CD8-positive, alpha-beta memory T cell (primary cell): ENCODE measurements at regions not wholly inside any gene's neighbourhood (a gene's known extent, or its start where the extent isn't known, plus 50 kb on each side); places are given as distances from the start of the nearest gene placed in this dataset.

Source experiments
- CTCF ChIA-PET: fragments of 350-600 bp; sonication (Branson Sonifier 250); formaldehyde crosslinking; loops from one replicate; lab custom pipeline; 2021; ENCODE audit warnings: antibody characterized with exemption; lab: Charles Lee
- POLR2A ChIA-PET: fragments of 350-600 bp; sonication (Branson Sonifier 250); formaldehyde crosslinking; loops from one replicate; lab custom pipeline; 2021; ENCODE audit warnings: antibody characterized with exemption; lab: Charles Lee
- DNase-seq, 5 donors: peaks; one replicate each; pipeline versions ENCODE4 v3.0.0 to v3.0.0-alpha.2; 2020 to 2022; ENCODE audit warnings: mixed read lengths in 1 of 5
- H3K27ac ChIP-seq: one replicate; pipeline ENCODE4 v1.7.0; 2013; ENCODE audit warnings: low read depth, mild to moderate bottlenecking, low read length, moderate library complexity
- H3K27me3 ChIP-seq: 2 replicates; pipeline ENCODE4 v1.7.0; 2013; ENCODE audit warnings: low read length, mild to moderate bottlenecking; ENCODE audit not compliant: insufficient read depth, poor library complexity, severe bottlenecking
- H3K36me3 ChIP-seq: 2 replicates; pipeline ENCODE4 v1.7.0; 2013; ENCODE audit warnings: mild to moderate bottlenecking, low read length, moderate library complexity; ENCODE audit not compliant: insufficient read depth
- H3K4me1 ChIP-seq: 2 replicates; pipeline ENCODE4 v1.7.0; 2013; ENCODE audit warnings: mild to moderate bottlenecking, low read length, moderate library complexity; ENCODE audit not compliant: insufficient read depth
- H3K4me3 ChIP-seq: 2 replicates; pipeline ENCODE4 v1.7.0; 2013; ENCODE audit warnings: mild to moderate bottlenecking, low read length
- H3K9me3 ChIP-seq: 2 replicates; pipeline ENCODE4 v1.7.0; 2013; ENCODE audit warnings: mild to moderate bottlenecking, low read length
- H3K27ac Mint-ChIP-seq, 8 donors: one replicate each; pipeline ENCODE4 v1.8.0; 2020 to 2021; ENCODE audit warnings: mixed read lengths in 8 of 8, mild to moderate bottlenecking in 6 of 8, inconsistent platforms in 3 of 8, moderate library complexity in 3 of 8
- H3K27me3 Mint-ChIP-seq, 2 donors: one replicate each; pipeline ENCODE4 v1.8.0; 2020 to 2021; ENCODE audit warnings: mixed read lengths in 2 of 2, mild to moderate bottlenecking in 1 of 2, moderate library complexity in 1 of 2
- H3K36me3 Mint-ChIP-seq, 3 donors: one replicate each; pipeline ENCODE4 v1.8.0; 2020 to 2021; ENCODE audit warnings: mixed read lengths in 3 of 3, inconsistent platforms in 1 of 3, mild to moderate bottlenecking in 1 of 3
- H3K4me1 Mint-ChIP-seq, 3 donors: one replicate each; pipeline ENCODE4 v1.8.0; 2020 to 2021; ENCODE audit warnings: mixed read lengths in 3 of 3, inconsistent platforms in 1 of 3, mild to moderate bottlenecking in 1 of 3
- H3K4me3 Mint-ChIP-seq, 7 donors: one replicate each; pipeline ENCODE4 v1.8.0; 2020 to 2021; ENCODE audit warnings: mixed read lengths in 7 of 7, mild to moderate bottlenecking in 6 of 7, moderate library complexity in 4 of 7, inconsistent platforms in 2 of 7
- H3K9me3 Mint-ChIP-seq, 5 donors: one replicate each; pipeline ENCODE4 v1.8.0; 2020 to 2022; ENCODE audit warnings: mixed read lengths in 5 of 5, mild to moderate bottlenecking in 3 of 5, moderate library complexity in 2 of 5, inconsistent platforms in 1 of 5

DNA sequence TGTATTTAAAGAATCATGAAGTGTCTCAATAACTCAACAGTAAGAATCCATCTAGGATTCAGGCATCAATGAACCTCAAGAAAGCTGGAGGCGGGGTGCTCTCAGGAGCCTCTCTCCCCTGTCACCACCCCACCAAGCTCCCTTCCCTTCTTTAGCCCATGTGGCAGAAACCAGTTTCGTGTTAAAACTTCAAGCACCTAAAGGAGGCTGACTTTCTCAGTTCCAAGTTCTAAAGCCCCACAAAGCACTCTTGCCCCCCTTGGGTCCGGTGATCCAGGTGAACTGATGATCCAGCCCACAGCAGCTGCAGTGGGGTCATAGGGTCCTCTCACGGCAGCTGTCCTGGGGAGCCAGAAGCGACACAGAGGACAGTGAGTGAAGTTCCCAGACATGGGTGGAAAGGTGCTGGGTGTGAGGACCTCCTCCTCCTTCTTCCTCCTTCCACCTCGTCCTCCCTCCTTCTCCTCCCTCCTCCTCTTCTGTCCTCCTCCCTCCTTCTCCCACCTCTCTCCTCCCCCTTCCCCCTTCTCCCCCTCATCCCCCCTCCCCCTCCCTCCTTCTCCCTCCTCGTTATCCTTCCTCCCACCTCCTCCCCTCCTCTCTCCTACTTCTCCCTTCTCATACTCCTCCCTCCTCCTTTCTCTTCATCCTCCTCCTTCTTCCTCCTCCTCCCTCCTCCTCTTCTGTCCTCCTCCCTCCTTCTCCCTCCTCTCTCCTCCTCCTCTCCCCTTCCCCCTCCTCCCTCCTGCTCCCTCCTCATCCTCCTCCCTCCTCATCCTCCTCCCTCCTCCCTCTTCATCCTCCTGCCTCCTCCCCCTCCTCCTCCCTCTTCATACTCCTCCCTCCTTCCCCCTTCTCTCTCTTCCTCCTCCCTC is 192.4 kb upstream of the AGAP1 start:
- Histone ChIP-seq H3K36me3 (no peaks in the 10 kb centered on the region), H3K4me1 (no peaks in the 10 kb centered on the region), H3K27me3 (no peaks in the 10 kb centered on the region), H3K4me3 (no peak overlapping the region), H3K9me3 (no peaks in the 10 kb centered on the region), H3K27ac (no peak overlapping the region)
- Mint-ChIP-seq H3K27me3 (peaks cover 16 to 27% of the 10 kb centered on the region in 2 donors), H3K4me1 (no peaks in the 10 kb centered on the region), H3K27ac (no peak overlapping the region), H3K9me3 (peaks cover 0 to 2% (median 0%) of the 10 kb centered on the region in 5 donors), H3K4me3 (no peak overlapping the region), H3K36me3 (no peaks in the 10 kb centered on the region)
- no peak for DNase-seq
- CTCF ChIA-PET, result no interaction called here
- POLR2A ChIA-PET, result no interaction called here

DNA sequence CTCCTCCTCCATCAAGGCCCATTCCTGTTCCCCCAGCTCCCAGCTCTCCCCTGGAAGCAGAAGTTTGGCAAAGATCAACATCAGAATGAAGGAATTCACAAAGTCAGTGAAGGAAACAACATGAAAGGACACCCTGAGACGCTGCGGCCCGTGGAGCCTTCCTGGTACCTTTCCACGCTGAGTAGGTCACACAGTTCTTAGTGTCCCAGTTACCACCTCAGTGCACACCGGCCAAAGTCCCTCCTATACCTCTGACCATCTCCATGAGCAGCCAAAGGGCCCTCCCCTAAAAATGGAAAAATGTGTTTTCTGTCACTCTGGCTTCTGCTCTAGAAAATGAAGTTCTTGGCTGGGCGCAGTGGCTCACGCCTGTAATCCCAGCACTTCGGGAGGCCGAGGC is 191.6 kb upstream of the AGAP1 start:
- Mint-ChIP-seq H3K27ac (no peak overlapping the region), H3K9me3 (peaks cover 0 to 2% (median 0%) of the 10 kb centered on the region in 5 donors), H3K36me3 (no peaks in the 10 kb centered on the region), H3K27me3 (peaks cover 15 to 27% of the 10 kb centered on the region in 2 donors), H3K4me1 (no peaks in the 10 kb centered on the region), H3K4me3 (no peak overlapping the region)
- no peaks in the 10 kb centered on the region for H3K36me3 ChIP-seq
- ChIA-PET POLR2A (no interaction called here), CTCF (no interaction called here)
- no peaks in the 10 kb centered on the region for H3K27me3 ChIP-seq
- no peak overlapping the region for H3K4me3 ChIP-seq
- no peaks in the 10 kb centered on the region for H3K9me3 ChIP-seq
- no peaks in the 10 kb centered on the region for H3K4me1 ChIP-seq
- H3K27ac ChIP-seq, result no peak overlapping the region
- DNase-seq, result no peak

DNA sequence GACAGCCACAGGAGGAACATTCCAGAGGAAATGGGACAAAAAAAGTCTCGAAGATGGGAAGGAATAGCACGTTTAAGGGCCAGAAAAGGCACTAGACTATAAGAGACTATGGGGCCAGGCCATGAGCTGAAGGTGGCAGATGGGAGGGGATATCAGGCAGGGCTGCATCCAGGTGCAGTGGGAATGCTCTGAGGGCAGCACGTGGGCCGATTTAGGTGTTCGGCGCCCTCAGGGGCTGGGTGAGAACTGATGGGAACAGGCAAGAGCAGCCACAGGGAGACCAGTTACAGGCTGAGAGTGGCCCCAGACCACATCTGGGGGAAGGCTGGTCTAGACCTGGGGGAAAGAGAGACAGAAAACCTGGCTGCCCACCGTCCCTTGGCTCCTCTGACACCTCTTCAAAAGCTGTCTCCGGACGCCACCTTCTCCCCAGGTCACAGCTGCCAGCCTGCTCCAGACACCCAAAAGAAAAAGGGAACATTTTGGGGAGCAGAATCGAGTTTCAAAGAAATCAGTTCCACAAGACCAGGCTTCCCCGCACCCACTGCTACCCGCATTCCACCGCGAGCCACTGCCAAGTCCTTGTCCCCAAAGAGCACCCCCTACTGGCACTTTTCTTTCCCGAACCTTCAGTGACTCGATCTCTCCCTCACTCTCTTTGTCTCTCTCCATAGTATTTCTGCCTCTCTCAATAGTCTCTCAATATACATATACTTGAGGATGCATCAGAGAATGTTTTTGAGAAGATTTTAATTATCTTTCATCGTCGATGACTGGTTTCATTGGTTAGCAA is 190.1 kb upstream of the AGAP1 start:
- DNase-seq, result no peak
- H3K4me3 Mint-ChIP-seq, result no peak overlapping the region
- no peaks in the 10 kb centered on the region for H3K27me3 ChIP-seq
- H3K4me3 ChIP-seq, result no peak overlapping the region
- no peaks in the 10 kb centered on the region for H3K36me3 Mint-ChIP-seq
- no peak overlapping the region for H3K27ac ChIP-seq
- H3K9me3 Mint-ChIP-seq, result peaks cover 0 to 2% (median 0%) of the 10 kb centered on the region in 5 donors
- H3K9me3 ChIP-seq, result no peaks in the 10 kb centered on the region
- H3K36me3 ChIP-seq, result no peaks in the 10 kb centered on the region
- no peaks in the 10 kb centered on the region for H3K4me1 ChIP-seq
- H3K27me3 Mint-ChIP-seq, result peaks cover 19 to 34% of the 10 kb centered on the region in 2 donors
- ChIA-PET CTCF (no interaction called here), POLR2A (no interaction called here)
- H3K27ac Mint-ChIP-seq, result no peak overlapping the region
- H3K4me1 Mint-ChIP-seq, result no peaks in the 10 kb centered on the region

DNA sequence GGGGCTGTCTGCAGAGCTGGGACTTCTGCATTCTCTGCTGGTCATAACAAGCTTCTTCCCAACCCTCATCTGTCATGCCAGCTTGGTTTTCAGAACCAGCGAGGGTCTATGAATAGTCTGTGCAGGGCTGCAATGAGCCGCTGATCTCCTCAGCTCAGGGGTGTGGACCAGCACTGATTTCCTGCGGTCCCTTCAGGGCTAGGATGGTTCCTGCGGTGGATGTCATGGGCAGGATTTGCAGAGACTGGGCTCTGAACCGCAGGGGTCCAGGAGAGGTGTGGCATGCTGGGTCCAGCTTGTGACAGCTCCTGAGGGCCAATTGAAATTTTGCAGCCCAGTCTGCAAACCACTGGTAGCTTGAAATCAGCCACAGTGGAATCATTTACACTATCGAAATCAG is 188.2 kb upstream of the AGAP1 start:
- Mint-ChIP-seq H3K4me1 (no peaks in the 10 kb centered on the region), H3K9me3 (peaks cover 0 to 4% (median 2%) of the 10 kb centered on the region in 5 donors), H3K4me3 (no peak overlapping the region), H3K36me3 (no peaks in the 10 kb centered on the region), H3K27me3 (peaks cover 18 to 35% of the 10 kb centered on the region in 2 donors), H3K27ac (no peak overlapping the region)
- no peak for DNase-seq
- Histone ChIP-seq H3K27me3 (no peaks in the 10 kb centered on the region), H3K9me3 (no peaks in the 10 kb centered on the region), H3K36me3 (no peaks in the 10 kb centered on the region), H3K27ac (no peak overlapping the region), H3K4me3 (no peak overlapping the region), H3K4me1 (no peaks in the 10 kb centered on the region)
- POLR2A ChIA-PET, result no interaction called here
- CTCF ChIA-PET, result interaction anchor here (0.9 kb wide), 1 partner anchor 9 kb away, joined by 3 read pairs; no protein-coding TSS in a partner anchor

- ChIA-PET CTCF (no interaction called here), POLR2A (no interaction called here)
- Histone ChIP-seq H3K27ac (no peak overlapping the region), H3K4me3 (no peak overlapping the region), H3K4me1 (no peaks in the 10 kb centered on the region), H3K36me3 (no peaks in the 10 kb centered on the region), H3K9me3 (no peaks in the 10 kb centered on the region), H3K27me3 (no peaks in the 10 kb centered on the region)
- H3K4me1 Mint-ChIP-seq, result no peaks in the 10 kb centered on the region
- peaks cover 0 to 6% (median 4%) of the 10 kb centered on the region in 5 donors for H3K9me3 Mint-ChIP-seq
- H3K4me3 Mint-ChIP-seq, result no peak overlapping the region
- peaks cover 10 to 21% of the 10 kb centered on the region in 2 donors for H3K27me3 Mint-ChIP-seq
- no peaks in the 10 kb centered on the region for H3K36me3 Mint-ChIP-seq
- no peak for DNase-seq
- H3K27ac Mint-ChIP-seq, result no peak overlapping the region
Measured at GRCh38 chr2:235311044-235311443, 182.8 kb upstream of the AGAP1 start.

DNA sequence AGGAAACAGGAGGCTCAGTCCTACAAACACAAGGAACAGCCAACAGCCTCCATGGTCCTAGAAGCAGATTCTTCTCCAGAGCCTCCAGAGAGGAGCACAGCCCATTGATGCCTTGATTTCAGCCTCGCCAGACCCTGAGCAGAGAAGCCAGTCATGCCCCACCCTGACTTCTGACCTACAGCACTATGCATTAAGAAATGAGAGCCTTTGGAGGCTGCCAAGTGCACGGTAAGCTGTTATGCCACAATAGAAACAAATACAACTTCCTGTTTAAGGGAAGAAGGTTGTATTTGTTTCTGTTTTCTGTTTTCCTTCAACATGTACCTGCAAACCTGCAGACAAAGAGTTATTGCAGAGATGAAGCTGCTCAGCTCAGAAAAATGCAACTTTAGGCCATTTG is 181.3 kb upstream of the AGAP1 start:
- DNase-seq, result no peak
- Mint-ChIP-seq H3K4me3 (no peak overlapping the region), H3K27ac (no peak overlapping the region), H3K9me3 (peaks cover 0 to 6% (median 2%) of the 10 kb centered on the region in 5 donors), H3K27me3 (peaks cover 10 to 21% of the 10 kb centered on the region in 2 donors), H3K36me3 (no peaks in the 10 kb centered on the region), H3K4me1 (no peaks in the 10 kb centered on the region)
- no peak overlapping the region for H3K4me3 ChIP-seq
- ChIA-PET CTCF (no interaction called here), POLR2A (no interaction called here)
- H3K27ac ChIP-seq, result no peak overlapping the region
- no peaks in the 10 kb centered on the region for H3K9me3 ChIP-seq
- H3K4me1 ChIP-seq, result no peaks in the 10 kb centered on the region
- no peaks in the 10 kb centered on the region for H3K36me3 ChIP-seq
- no peaks in the 10 kb centered on the region for H3K27me3 ChIP-seq

- H3K36me3 Mint-ChIP-seq, result no peaks in the 10 kb centered on the region
- no peak overlapping the region for H3K27ac Mint-ChIP-seq
- Histone ChIP-seq H3K27me3 (no peaks in the 10 kb centered on the region), H3K27ac (no peak overlapping the region), H3K9me3 (no peaks in the 10 kb centered on the region), H3K36me3 (no peaks in the 10 kb centered on the region), H3K4me3 (no peak overlapping the region), H3K4me1 (no peaks in the 10 kb centered on the region)
- no peak for DNase-seq
- H3K4me1 Mint-ChIP-seq, result no peaks in the 10 kb centered on the region
- ChIA-PET POLR2A (no interaction called here), CTCF (interaction anchor here (1.5 kb wide), 1 partner anchor 9 kb away, joined by 3 read pairs; no protein-coding TSS in a partner anchor)
- peaks cover 0 to 6% (median 2%) of the 10 kb centered on the region in 5 donors for H3K9me3 Mint-ChIP-seq
- H3K27me3 Mint-ChIP-seq, result peaks cover 2 to 14% of the 10 kb centered on the region in 2 donors
- H3K4me3 Mint-ChIP-seq, result no peak overlapping the region
Measured at GRCh38 chr2:235314371-235314930, 179.4 kb upstream of the AGAP1 start.

- Histone ChIP-seq H3K4me1 (no peaks in the 10 kb centered on the region), H3K9me3 (no peaks in the 10 kb centered on the region), H3K27ac (no peak overlapping the region), H3K36me3 (no peaks in the 10 kb centered on the region), H3K4me3 (no peak overlapping the region), H3K27me3 (no peaks in the 10 kb centered on the region)
- Mint-ChIP-seq H3K36me3 (no peaks in the 10 kb centered on the region), H3K9me3 (peaks cover 0 to 2% (median 0%) of the 10 kb centered on the region in 5 donors), H3K27ac (no peak overlapping the region), H3K4me3 (no peak overlapping the region), H3K4me1 (no peaks in the 10 kb centered on the region), H3K27me3 (peaks cover 9 to 20% of the 10 kb centered on the region in 2 donors)
- POLR2A ChIA-PET, result no interaction called here
- no peak for DNase-seq
- CTCF ChIA-PET, result no interaction called here
Measured at GRCh38 chr2:235319095-235319494, 174.7 kb upstream of the AGAP1 start.
